ENCODE measurements at regions not wholly inside any gene's neighbourhood (a gene's known extent, or its start where the extent isn't known, plus 50 kb on each side); places are given as distances from the start of the nearest gene placed in this dataset.

DNA sequence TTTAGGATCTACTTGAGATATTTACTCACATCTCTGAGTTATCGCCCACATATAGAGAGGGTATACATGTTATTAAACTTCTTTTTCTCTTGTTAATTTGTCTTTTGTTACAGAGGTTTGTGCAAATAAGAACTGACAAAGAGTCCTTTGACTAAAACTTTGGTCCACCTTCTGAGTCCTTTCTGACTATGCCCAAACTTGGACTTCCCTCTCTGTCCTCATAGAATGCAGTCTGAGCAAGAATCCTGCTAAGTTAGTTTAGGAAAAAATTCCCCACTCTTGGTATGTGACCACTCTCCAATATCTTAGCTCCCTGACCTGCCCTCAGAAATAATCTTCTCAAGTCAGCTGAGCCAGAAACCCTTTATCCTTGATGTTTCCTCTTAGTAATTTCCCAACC, 257.5 kb upstream of the REG3G start (continued):
- TF ChIP-seq HES4 (CRISPR knock-in tag; IDR thresholded peaks at IDR 0.05; ENCODE audit: borderline replicate concordance) (no peak), ZNF282 (IDR thresholded peaks at IDR 0.05; ENCODE audit: partially characterized antibody) (no peak)

DNA sequence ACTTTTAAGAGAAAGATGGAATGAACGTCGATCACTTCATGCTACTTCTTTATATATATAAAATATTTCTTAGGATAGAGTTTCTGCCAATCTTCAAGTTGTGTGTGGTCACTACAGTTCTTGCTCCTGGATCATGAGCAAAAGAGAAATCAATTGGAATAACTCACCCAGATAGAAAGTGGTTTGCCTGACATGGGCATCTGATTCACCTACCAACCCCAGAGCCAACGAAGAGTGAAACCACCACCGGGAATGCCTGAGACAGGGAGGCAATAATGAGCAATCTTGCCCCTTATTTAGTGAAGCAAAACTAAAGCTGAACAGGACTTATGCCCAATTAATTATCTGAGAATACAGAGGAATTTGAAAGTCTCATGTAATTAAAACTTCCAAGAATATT, 250.2 kb upstream of the REG3G start:
- no peak overlapping the region for H3K9ac ChIP-seq (ENCODE audit: insufficient read depth, low read depth, low read length)
- in situ Hi-C loops (cut with HindIII; ENCODE audit: extremely low pct_ligation_motif_present, low pct_unique_long_range_greater_than_20kb) (no loop called here), intact Hi-C loops (cut with micrococcal nuclease; ENCODE audit: unreplicated experiment) (no loop called here)
- no peaks in the 10 kb centered on the region for H3K4me1 ChIP-seq (ENCODE audit: insufficient read depth, low read length)
- BruUV-seq (replicated peaks) = no TSS peak
- no peaks in the 10 kb centered on the region; the same call in 1 of the 2 replicates for H4K20me1 ChIP-seq (ENCODE audit: insufficient read depth, low read length)
- TF ChIP-seq CEBPB (IDR thresholded peaks at IDR 0.05; ENCODE audit: borderline replicate concordance, low read depth, low read length) (no peak), REXO4 (CRISPR knock-in tag; IDR thresholded peaks at IDR 0.05; ENCODE audit: borderline replicate concordance) (no peak), ZBTB7B (CRISPR knock-in tag; IDR thresholded peaks at IDR 0.05) (no peak), ZNF10 (CRISPR knock-in tag; IDR thresholded peaks at IDR 0.05; ENCODE audit: borderline replicate concordance, low read depth) (no peak), ZNF713 (CRISPR knock-in tag; IDR thresholded peaks at IDR 0.05) (no peak), TGIF2 (CRISPR knock-in tag; IDR thresholded peaks at IDR 0.05) (no peak), HNF4G (IDR thresholded peaks at IDR 0.05; ENCODE audit: borderline replicate concordance, low read depth, low read length) (no peak), HNF4G (CRISPR knock-in tag; IDR thresholded peaks at IDR 0.05; ENCODE audit: borderline replicate concordance, low read depth) (no peak)
- TF ChIP-seq, protein P1, sequence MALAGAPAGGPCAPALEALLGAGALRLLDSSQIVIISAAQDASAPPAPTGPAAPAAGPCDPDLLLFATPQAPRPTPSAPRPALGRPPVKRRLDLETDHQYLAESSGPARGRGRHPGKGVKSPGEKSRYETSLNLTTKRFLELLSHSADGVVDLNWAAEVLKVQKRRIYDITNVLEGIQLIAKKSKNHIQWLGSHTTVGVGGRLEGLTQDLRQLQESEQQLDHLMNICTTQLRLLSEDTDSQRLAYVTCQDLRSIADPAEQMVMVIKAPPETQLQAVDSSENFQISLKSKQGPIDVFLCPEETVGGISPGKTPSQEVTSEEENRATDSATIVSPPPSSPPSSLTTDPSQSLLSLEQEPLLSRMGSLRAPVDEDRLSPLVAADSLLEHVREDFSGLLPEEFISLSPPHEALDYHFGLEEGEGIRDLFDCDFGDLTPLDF (CRISPR knock-in tag; IDR thresholded peaks at IDR 0.05) = no peak
- TF ChIP-seq, protein P2, sequence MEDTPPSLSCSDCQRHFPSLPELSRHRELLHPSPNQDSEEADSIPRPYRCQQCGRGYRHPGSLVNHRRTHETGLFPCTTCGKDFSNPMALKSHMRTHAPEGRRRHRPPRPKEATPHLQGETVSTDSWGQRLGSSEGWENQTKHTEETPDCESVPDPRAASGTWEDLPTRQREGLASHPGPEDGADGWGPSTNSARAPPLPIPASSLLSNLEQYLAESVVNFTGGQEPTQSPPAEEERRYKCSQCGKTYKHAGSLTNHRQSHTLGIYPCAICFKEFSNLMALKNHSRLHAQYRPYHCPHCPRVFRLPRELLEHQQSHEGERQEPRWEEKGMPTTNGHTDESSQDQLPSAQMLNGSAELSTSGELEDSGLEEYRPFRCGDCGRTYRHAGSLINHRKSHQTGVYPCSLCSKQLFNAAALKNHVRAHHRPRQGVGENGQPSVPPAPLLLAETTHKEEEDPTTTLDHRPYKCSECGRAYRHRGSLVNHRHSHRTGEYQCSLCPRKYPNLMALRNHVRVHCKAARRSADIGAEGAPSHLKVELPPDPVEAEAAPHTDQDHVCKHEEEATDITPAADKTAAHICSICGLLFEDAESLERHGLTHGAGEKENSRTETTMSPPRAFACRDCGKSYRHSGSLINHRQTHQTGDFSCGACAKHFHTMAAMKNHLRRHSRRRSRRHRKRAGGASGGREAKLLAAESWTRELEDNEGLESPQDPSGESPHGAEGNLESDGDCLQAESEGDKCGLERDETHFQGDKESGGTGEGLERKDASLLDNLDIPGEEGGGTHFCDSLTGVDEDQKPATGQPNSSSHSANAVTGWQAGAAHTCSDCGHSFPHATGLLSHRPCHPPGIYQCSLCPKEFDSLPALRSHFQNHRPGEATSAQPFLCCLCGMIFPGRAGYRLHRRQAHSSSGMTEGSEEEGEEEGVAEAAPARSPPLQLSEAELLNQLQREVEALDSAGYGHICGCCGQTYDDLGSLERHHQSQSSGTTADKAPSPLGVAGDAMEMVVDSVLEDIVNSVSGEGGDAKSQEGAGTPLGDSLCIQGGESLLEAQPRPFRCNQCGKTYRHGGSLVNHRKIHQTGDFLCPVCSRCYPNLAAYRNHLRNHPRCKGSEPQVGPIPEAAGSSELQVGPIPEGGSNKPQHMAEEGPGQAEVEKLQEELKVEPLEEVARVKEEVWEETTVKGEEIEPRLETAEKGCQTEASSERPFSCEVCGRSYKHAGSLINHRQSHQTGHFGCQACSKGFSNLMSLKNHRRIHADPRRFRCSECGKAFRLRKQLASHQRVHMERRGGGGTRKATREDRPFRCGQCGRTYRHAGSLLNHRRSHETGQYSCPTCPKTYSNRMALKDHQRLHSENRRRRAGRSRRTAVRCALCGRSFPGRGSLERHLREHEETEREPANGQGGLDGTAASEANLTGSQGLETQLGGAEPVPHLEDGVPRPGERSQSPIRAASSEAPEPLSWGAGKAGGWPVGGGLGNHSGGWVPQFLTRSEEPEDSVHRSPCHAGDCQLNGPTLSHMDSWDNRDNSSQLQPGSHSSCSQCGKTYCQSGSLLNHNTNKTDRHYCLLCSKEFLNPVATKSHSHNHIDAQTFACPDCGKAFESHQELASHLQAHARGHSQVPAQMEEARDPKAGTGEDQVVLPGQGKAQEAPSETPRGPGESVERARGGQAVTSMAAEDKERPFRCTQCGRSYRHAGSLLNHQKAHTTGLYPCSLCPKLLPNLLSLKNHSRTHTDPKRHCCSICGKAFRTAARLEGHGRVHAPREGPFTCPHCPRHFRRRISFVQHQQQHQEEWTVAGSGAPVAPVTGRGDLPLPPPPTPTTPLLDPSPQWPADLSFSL (CRISPR knock-in tag; IDR thresholded peaks at IDR 0.05) = no peak
- peaks cover 0 to 7% of the 10 kb centered on the region in 2 experiments; a peak in 1 of 5 replicates for H3K27me3 ChIP-seq (ENCODE audit: control insufficient read depth in 1 of 2, insufficient read depth in 2 of 2, low read length in 2 of 2)
- no peak overlapping the region for H3K4me3 ChIP-seq (replicated peaks in 1 of 3; ENCODE audit: insufficient read depth in 1 of 3, low read depth in 2 of 3, low read length in 3 of 3)
- no peak for ATAC-seq
- H3K36me3 ChIP-seq (replicated peaks in 1 of 2; ENCODE audit: control insufficient read depth in 1 of 2, insufficient read depth in 2 of 2, low read length in 2 of 2) = no peaks in the 10 kb centered on the region
- POLR2A ChIA-PET = no interaction called here
- H2AFZ ChIP-seq (ENCODE audit: low read length) = no peak overlapping the region
- H3K4me2 ChIP-seq (ENCODE audit: low read depth, low read length) = no peak overlapping the region
- no peak for FAIRE-seq
- H3K27ac ChIP-seq (ENCODE audit: extremely low read length, insufficient read depth, low read length) = no peak overlapping the region
- H3K9me3 ChIP-seq (ENCODE audit: low read length) = no peaks in the 10 kb centered on the region
- CTCF ChIA-PET (ENCODE audit: low intra/inter-chr PET ratio, low total read pairs) = no interaction called here
- 6% methylated on average over 4 of the region's 4 CpGs for WGBS (ENCODE audit: low lambda C conversion rate)
- no peaks in the 10 kb centered on the region for H3K79me2 ChIP-seq (ENCODE audit: insufficient read depth, low read length)
- DNase-seq (ENCODE audit: low spot score) = no peak

All from HepG2 (cell line).